ENCODE measurements at regions not wholly inside any gene's neighbourhood (a gene's known extent, or its start where the extent isn't known, plus 50 kb on each side); places are given as distances from the start of the nearest gene placed in this dataset.

GRCh38 chr10:14389981-14390590, 59.4 kb upstream of the FRMD4A start:
- TF ChIP-seq CTCF (IDR thresholded peaks at IDR 0.05) (no peak), POLR2AphosphoS5 (IDR thresholded peaks at IDR 0.05) (no peak)

Measured in breast epithelium (tissue), 3 donors.